ENCODE measurements at regions not wholly inside any gene's neighbourhood (a gene's known extent, or its start where the extent isn't known, plus 50 kb on each side); places are given as distances from the start of the nearest gene placed in this dataset.
A peak's percentile ranks its signal among the peaks of the same experiment; 100 is the strongest.

GRCh38 chr1:233782937-233783586, 121.4 kb upstream of the SLC35F3 start:
- ChIA-PET CTCF (no interaction called here), POLR2A (no interaction called here)
- peaks cover 1% of the 10 kb centered on the region for H3K27me3 Mint-ChIP-seq
- peaks cover 6% of the 10 kb centered on the region for H3K9me3 Mint-ChIP-seq
- H3K36me3 Mint-ChIP-seq (ENCODE audit: low read depth), result no peaks in the 10 kb centered on the region
- intact Hi-C loops (cut with micrococcal nuclease), result no loop called here
- DNase-seq (no peak), ATAC-seq (no peak)
- no peak overlapping the region for H3K27ac Mint-ChIP-seq
- no peak for TF ChIP-seq CTCF (IDR thresholded peaks at IDR 0.05)
- H3K4me3 Mint-ChIP-seq, result no peak overlapping the region
- no peaks in the 10 kb centered on the region for H3K4me1 Mint-ChIP-seq (ENCODE audit: low read depth)

- peaks cover 11% of the 10 kb centered on the region for H3K27me3 Mint-ChIP-seq
- intact Hi-C loops (cut with micrococcal nuclease), result no loop called here
- ChIA-PET POLR2A (no interaction called here), CTCF (no interaction called here)
- DNase-seq, result no peak
- no peaks in the 10 kb centered on the region for H3K4me1 Mint-ChIP-seq (ENCODE audit: low read depth)
- H3K36me3 Mint-ChIP-seq (ENCODE audit: low read depth), result no peaks in the 10 kb centered on the region
- H3K27ac Mint-ChIP-seq, result no peak overlapping the region
- no peak overlapping the region for H3K4me3 Mint-ChIP-seq
- H3K9me3 Mint-ChIP-seq, result no peaks in the 10 kb centered on the region
- TF ChIP-seq CTCF (IDR thresholded peaks at IDR 0.05), result no peak
- no peak for ATAC-seq
Measured at GRCh38 chr1:233787599-233787998, 116.9 kb upstream of the SLC35F3 start.

GRCh38 chr1:233788687-233789086, 115.8 kb upstream of the SLC35F3 start:
- intact Hi-C loops (cut with micrococcal nuclease), result no loop called here
- no peak for TF ChIP-seq CTCF (IDR thresholded peaks at IDR 0.05)
- Mint-ChIP-seq H3K27ac (no peak overlapping the region), H3K27me3 (peaks cover 11% of the 10 kb centered on the region), H3K9me3 (peaks cover 2% of the 10 kb centered on the region), H3K4me1 (ENCODE audit: low read depth) (no peaks in the 10 kb centered on the region), H3K36me3 (ENCODE audit: low read depth) (no peaks in the 10 kb centered on the region), H3K4me3 (no peak overlapping the region)
- ATAC-seq, result no peak
- ChIA-PET POLR2A (no interaction called here), CTCF (interaction anchor here (2.2 kb wide), 1 partner anchor 348 kb away, joined by 6 read pairs; no protein-coding TSS in a partner anchor)
- no peak for DNase-seq

GRCh38 chr1:233790121-233790520, 114.4 kb upstream of the SLC35F3 start:
- Mint-ChIP-seq H3K27ac (no peak overlapping the region), H3K36me3 (ENCODE audit: low read depth) (no peaks in the 10 kb centered on the region), H3K4me3 (no peak overlapping the region), H3K27me3 (peaks cover 11% of the 10 kb centered on the region), H3K9me3 (peaks cover 2% of the 10 kb centered on the region), H3K4me1 (ENCODE audit: low read depth) (no peaks in the 10 kb centered on the region)
- no peak for DNase-seq
- no peak for TF ChIP-seq CTCF (IDR thresholded peaks at IDR 0.05)
- ChIA-PET POLR2A (no interaction called here), CTCF (interaction anchor here (2.2 kb wide), 1 partner anchor 349 kb away, joined by 6 read pairs; no protein-coding TSS in a partner anchor)
- ATAC-seq, result no peak
- intact Hi-C loops (cut with micrococcal nuclease), result loop anchor here (2.0 to 10.0 kb wide), 3 partner anchors 349 to 485 kb away; no protein-coding TSS in a partner anchor

GRCh38 chr1:233790662-233791371, 113.7 kb upstream of the SLC35F3 start:
- ChIA-PET POLR2A (no interaction called here), CTCF (interaction anchor here (0.5 to 2.2 kb wide), 10 partner anchors 9 to 485 kb away, joined by 3 to 8 read pairs (median 4); no protein-coding TSS in a partner anchor)
- H3K27ac Mint-ChIP-seq, result no peak overlapping the region
- H3K9me3 Mint-ChIP-seq, result peaks cover 2% of the 10 kb centered on the region
- H3K4me3 Mint-ChIP-seq, result no peak overlapping the region
- peak; percentile 72 for ATAC-seq
- peaks cover 11% of the 10 kb centered on the region for H3K27me3 Mint-ChIP-seq
- DNase-seq, result peak; percentile 16
- intact Hi-C loops (cut with micrococcal nuclease), result loop anchor here (2.0 to 10.0 kb wide), 3 partner anchors 350 to 486 kb away; no protein-coding TSS in a partner anchor
- peak; percentile 83 for TF ChIP-seq CTCF (IDR thresholded peaks at IDR 0.05)
- no peaks in the 10 kb centered on the region for H3K4me1 Mint-ChIP-seq (ENCODE audit: low read depth)
- no peaks in the 10 kb centered on the region for H3K36me3 Mint-ChIP-seq (ENCODE audit: low read depth)
